Bronchial epithelial cell (primary cell): ENCODE measurements at regions not wholly inside any gene's neighbourhood (a gene's known extent, or its start where the extent isn't known, plus 50 kb on each side); places are given as distances from the start of the nearest gene placed in this dataset.

Experiments used
- DNase-seq: peaks from one replicate; pipeline ENCODE4 v3.0.0-alpha.2; 2010; ENCODE audit warnings: low read depth
- FAIRE-seq: peaks from 2 replicates; lab custom pipeline; 2011; peaks lifted over from hg19 to GRCh38; lab: Jason Lieb, UNC
- H3K27me3 ChIP-seq: 2 replicates; pipeline ENCODE4 v1.5.1; 2011; ENCODE audit warnings: low read length; ENCODE audit not compliant: control insufficient read depth, insufficient read depth
- H3K36me3 ChIP-seq: 2 replicates; pipeline ENCODE4 v1.5.1; 2011; ENCODE audit warnings: low read length; ENCODE audit not compliant: control insufficient read depth, insufficient read depth
- H3K4me3 ChIP-seq: 2 replicates; pipeline ENCODE4 v1.5.1; 2011; ENCODE audit warnings: mild to moderate bottlenecking, low read depth, low read length, control low read depth
- CTCF ChIP-seq: IDR thresholded peaks from 2 replicates; pipeline ENCODE4 v1.5.1; 2011; ENCODE audit warnings: mild to moderate bottlenecking, moderate library complexity, low read length, control low read depth, inconsistent platforms; ENCODE audit not compliant: insufficient read depth, severe bottlenecking

- no peak for TF ChIP-seq CTCF
- no peaks in the 10 kb centered on the region for H3K27me3 ChIP-seq
- no peaks in the 10 kb centered on the region for H3K36me3 ChIP-seq
- no peak for FAIRE-seq
- no peak for DNase-seq
- no peak overlapping the region for H3K4me3 ChIP-seq
Measured at GRCh38 chr1:234999513-234999940, 129.1 kb downstream of the TOMM20 start.

GRCh38 chr1:234997896-234998741 lies 130.5 kb downstream of the TOMM20 start:
- Histone ChIP-seq H3K27me3 (no peaks in the 10 kb centered on the region), H3K36me3 (no peaks in the 10 kb centered on the region), H3K4me3 (no peak overlapping the region)
- FAIRE-seq (no peak), DNase-seq (peak; percentile 100)
- TF ChIP-seq CTCF = no peak

GRCh38 chr1:234997201-234997895 lies 131.3 kb downstream of the TOMM20 start:
- Histone ChIP-seq H3K36me3 (no peaks in the 10 kb centered on the region), H3K27me3 (no peaks in the 10 kb centered on the region), H3K4me3 (no peak overlapping the region)
- DNase-seq = peak; percentile 100
- TF ChIP-seq CTCF = no peak
- FAIRE-seq = peak; percentile 99

GRCh38 chr1:234996245-234996757 lies 132.3 kb downstream of the TOMM20 start:
- no peak for FAIRE-seq
- no peak for TF ChIP-seq CTCF
- Histone ChIP-seq H3K36me3 (no peaks in the 10 kb centered on the region), H3K27me3 (no peaks in the 10 kb centered on the region), H3K4me3 (no peak overlapping the region)
- no peak for DNase-seq

- Histone ChIP-seq H3K4me3 (no peak overlapping the region), H3K36me3 (no peaks in the 10 kb centered on the region), H3K27me3 (no peaks in the 10 kb centered on the region)
- DNase-seq (no peak), FAIRE-seq (no peak)
- TF ChIP-seq CTCF = no peak
Measured at GRCh38 chr1:234994436-234995295, 134.0 kb downstream of the TOMM20 start.
